Mucosa of stomach (tissue), 1 donor: ENCODE measurements at regions not wholly inside any gene's neighbourhood (a gene's known extent, or its start where the extent isn't known, plus 50 kb on each side); places are given as distances from the start of the nearest gene placed in this dataset.

Experiments
- H3K27me3 ChIP-seq: one replicate; pipeline ENCODE4 v1.7.0; 2013; ENCODE audit warnings: mild to moderate bottlenecking, low read length; ENCODE audit not compliant: control insufficient read depth, insufficient read depth
- H3K36me3 ChIP-seq: one replicate; pipeline ENCODE4 v1.7.0; 2013; ENCODE audit warnings: low read length; ENCODE audit not compliant: control insufficient read depth, insufficient read depth
- H3K4me1 ChIP-seq: one replicate; pipeline ENCODE4 v1.7.0; 2013; ENCODE audit warnings: mild to moderate bottlenecking, low read length; ENCODE audit not compliant: control insufficient read depth, insufficient read depth
- H3K4me3 ChIP-seq: one replicate; pipeline ENCODE4 v1.7.0; 2013; ENCODE audit warnings: low read length
- H3K9ac ChIP-seq: one replicate; pipeline ENCODE4 v1.7.0; 2013; ENCODE audit warnings: mild to moderate bottlenecking, low read length, moderate library complexity
- H3K9me3 ChIP-seq: one replicate; pipeline ENCODE4 v1.7.0; 2013; ENCODE audit warnings: mild to moderate bottlenecking, low read length, moderate library complexity; ENCODE audit not compliant: control insufficient read depth
- donor health status: Pancreatic carcinoma.

GRCh38 chr4:13143222-13144070 is 340.7 kb downstream of the RAB28 start:
- no peaks in the 10 kb centered on the region for H3K9me3 ChIP-seq
- H3K9ac ChIP-seq, result no peak overlapping the region
- H3K4me3 ChIP-seq, result no peak overlapping the region
- no peaks in the 10 kb centered on the region for H3K4me1 ChIP-seq
- no peaks in the 10 kb centered on the region for H3K27me3 ChIP-seq
- no peaks in the 10 kb centered on the region for H3K36me3 ChIP-seq

DNA sequence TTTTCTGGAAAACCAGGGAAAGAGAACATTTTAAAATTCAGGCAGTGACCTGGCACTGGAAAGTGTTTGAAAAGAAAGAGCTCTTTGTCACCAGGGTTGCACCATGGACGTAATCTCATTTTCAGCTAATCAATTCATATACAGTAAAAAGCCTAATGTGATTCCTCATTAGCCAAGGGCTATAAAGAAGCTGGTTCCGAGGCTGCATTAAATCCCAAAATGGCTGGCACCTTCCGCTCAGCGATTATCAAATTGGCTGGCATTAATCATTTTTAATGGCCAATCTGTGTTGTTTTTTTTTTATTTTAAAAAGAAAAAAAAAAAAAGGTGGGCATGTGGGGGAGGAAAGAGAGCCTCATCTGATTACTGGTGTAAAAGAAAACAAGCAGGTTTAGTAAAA is 341.4 kb downstream of the RAB28 start:
- H3K4me3 ChIP-seq, result no peak overlapping the region
- H3K9ac ChIP-seq, result no peak overlapping the region
- H3K36me3 ChIP-seq, result no peaks in the 10 kb centered on the region
- H3K9me3 ChIP-seq, result no peaks in the 10 kb centered on the region
- no peaks in the 10 kb centered on the region for H3K27me3 ChIP-seq
- H3K4me1 ChIP-seq, result no peaks in the 10 kb centered on the region

DNA sequence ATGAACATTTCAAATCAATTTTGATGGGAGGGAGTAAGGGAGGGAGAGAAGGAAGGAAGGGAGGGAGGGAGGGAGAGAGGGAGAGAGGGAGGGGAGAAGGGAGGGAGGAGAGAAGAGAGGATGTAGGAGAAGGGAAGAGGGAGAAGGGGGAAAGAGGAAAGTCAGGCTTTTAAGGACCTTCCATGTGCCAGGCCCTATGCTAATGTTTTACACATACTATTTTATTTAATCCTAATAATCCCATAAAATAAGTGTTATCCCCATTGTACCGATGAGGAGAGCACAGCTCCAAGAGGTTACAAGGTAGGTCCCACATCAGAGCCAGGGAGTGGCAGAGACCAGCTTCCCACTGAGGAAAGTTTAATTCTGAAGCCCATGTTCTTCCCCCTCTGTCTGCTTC is 341.9 kb downstream of the RAB28 start:
- H3K4me3 ChIP-seq, result no peak overlapping the region
- no peaks in the 10 kb centered on the region for H3K27me3 ChIP-seq
- no peaks in the 10 kb centered on the region for H3K9me3 ChIP-seq
- H3K4me1 ChIP-seq, result no peaks in the 10 kb centered on the region
- no peaks in the 10 kb centered on the region for H3K36me3 ChIP-seq
- no peak overlapping the region for H3K9ac ChIP-seq

- Histone ChIP-seq H3K4me1 (no peaks in the 10 kb centered on the region), H3K9me3 (no peaks in the 10 kb centered on the region)
Observed at GRCh38 chr4:13137390-13137789, 346.8 kb downstream of the RAB28 start.

GRCh38 chr4:13133700-13134099 is 350.4 kb downstream of the RAB28 start:
- H3K4me3 ChIP-seq, result no peak overlapping the region
- no peak overlapping the region for H3K9ac ChIP-seq
- no peaks in the 10 kb centered on the region for H3K4me1 ChIP-seq
- H3K36me3 ChIP-seq, result no peaks in the 10 kb centered on the region
- H3K27me3 ChIP-seq, result no peaks in the 10 kb centered on the region
- no peaks in the 10 kb centered on the region for H3K9me3 ChIP-seq

More at GRCh38 chr4:13137390-13137789, 346.8 kb downstream of the RAB28 start:
- Histone ChIP-seq H3K9ac (no peak overlapping the region), H3K4me3 (no peak overlapping the region), H3K36me3 (no peaks in the 10 kb centered on the region), H3K27me3 (no peaks in the 10 kb centered on the region)

- Histone ChIP-seq H3K9me3 (no peaks in the 10 kb centered on the region), H3K4me1 (no peaks in the 10 kb centered on the region), H3K9ac (no peak overlapping the region), H3K27me3 (no peaks in the 10 kb centered on the region), H3K36me3 (no peaks in the 10 kb centered on the region), H3K4me3 (no peak overlapping the region)
Observed at GRCh38 chr4:13130848-13131247, 353.3 kb downstream of the RAB28 start.

GRCh38 chr4:13129095-13129494 is 355.0 kb downstream of the RAB28 start:
- H3K9ac ChIP-seq, result no peak overlapping the region
- no peaks in the 10 kb centered on the region for H3K9me3 ChIP-seq
- H3K4me1 ChIP-seq, result no peaks in the 10 kb centered on the region
- no peaks in the 10 kb centered on the region for H3K36me3 ChIP-seq
- H3K27me3 ChIP-seq, result no peaks in the 10 kb centered on the region
- no peak overlapping the region for H3K4me3 ChIP-seq

GRCh38 chr4:13126976-13127910 is 356.9 kb downstream of the RAB28 start:
- H3K27me3 ChIP-seq, result no peaks in the 10 kb centered on the region
- no peaks in the 10 kb centered on the region for H3K9me3 ChIP-seq
- no peaks in the 10 kb centered on the region for H3K36me3 ChIP-seq
- no peak overlapping the region for H3K9ac ChIP-seq
- no peak overlapping the region for H3K4me3 ChIP-seq
- no peaks in the 10 kb centered on the region for H3K4me1 ChIP-seq

DNA sequence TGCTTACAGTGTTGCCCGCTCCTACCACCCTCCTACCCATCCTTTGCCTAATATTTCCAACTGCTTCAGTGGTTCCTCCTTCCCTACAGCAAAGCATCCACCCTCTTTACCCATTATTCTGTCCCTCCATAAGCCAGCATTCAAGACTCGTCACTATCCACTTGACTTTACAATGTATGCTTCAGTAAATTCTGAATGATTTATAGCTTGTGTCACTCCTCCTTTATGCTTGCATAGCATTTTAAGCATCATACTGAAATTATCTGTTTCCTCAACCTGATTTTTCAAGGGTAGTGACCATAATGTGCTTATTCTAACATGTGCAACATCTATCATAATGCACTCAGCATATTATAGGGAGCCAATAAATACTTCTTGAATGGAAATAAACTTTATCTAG is 365.5 kb downstream of the RAB28 start:
- Histone ChIP-seq H3K36me3 (no peaks in the 10 kb centered on the region), H3K9ac (no peak overlapping the region), H3K9me3 (no peaks in the 10 kb centered on the region), H3K27me3 (no peaks in the 10 kb centered on the region), H3K4me3 (no peak overlapping the region), H3K4me1 (no peaks in the 10 kb centered on the region)

DNA sequence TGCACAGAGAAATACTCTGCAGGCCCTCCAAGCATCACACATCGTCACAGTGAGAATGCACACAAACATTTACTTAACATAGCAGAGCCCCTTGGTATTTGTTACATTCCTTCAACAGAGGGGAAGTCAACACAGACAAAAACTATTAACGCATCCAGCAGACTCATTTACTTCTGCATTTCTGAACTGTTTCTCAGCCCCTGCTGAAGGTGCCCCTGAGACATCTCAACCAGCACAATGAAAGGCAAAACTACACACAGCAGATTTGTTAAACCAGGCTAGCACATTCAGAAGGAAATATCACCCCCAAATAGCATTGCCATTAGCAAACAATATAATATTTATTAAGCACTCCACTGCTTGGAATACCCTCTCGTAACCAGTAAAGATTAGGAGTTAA is 367.0 kb downstream of the RAB28 start:
- no peaks in the 10 kb centered on the region for H3K9me3 ChIP-seq

DNA sequence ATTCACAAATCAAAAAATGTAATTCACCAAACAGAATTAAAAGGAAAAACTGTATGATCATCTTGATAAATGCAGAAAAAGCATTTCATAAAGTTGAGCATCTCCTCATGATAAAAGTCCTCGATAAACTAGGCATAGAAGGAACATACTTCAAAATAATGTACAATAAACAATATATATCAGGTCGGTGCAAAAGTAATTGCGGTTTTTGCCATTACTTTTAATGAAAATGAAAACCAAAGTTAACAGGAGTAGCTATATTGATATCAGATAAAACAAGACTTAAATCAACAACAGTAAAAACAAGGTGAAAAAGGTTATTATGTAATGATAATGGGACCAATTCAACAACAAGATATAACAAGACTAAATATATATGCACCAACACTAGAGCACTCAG is 372.1 kb downstream of the RAB28 start:
- no peaks in the 10 kb centered on the region for H3K9me3 ChIP-seq
- H3K9ac ChIP-seq, result no peak overlapping the region
- no peaks in the 10 kb centered on the region for H3K36me3 ChIP-seq
- no peaks in the 10 kb centered on the region for H3K4me1 ChIP-seq
- H3K4me3 ChIP-seq, result no peak overlapping the region
- H3K27me3 ChIP-seq, result no peaks in the 10 kb centered on the region

More for the DNA sequence above, 367.0 kb downstream of the RAB28 start:
- Histone ChIP-seq H3K4me3 (no peak overlapping the region), H3K36me3 (no peaks in the 10 kb centered on the region), H3K27me3 (no peaks in the 10 kb centered on the region), H3K4me1 (no peaks in the 10 kb centered on the region), H3K9ac (no peak overlapping the region)

GRCh38 chr4:13109536-13109935 is 374.6 kb downstream of the RAB28 start:
- no peaks in the 10 kb centered on the region for H3K4me1 ChIP-seq
- H3K36me3 ChIP-seq, result no peaks in the 10 kb centered on the region
- no peaks in the 10 kb centered on the region for H3K9me3 ChIP-seq
- H3K4me3 ChIP-seq, result no peak overlapping the region
- no peaks in the 10 kb centered on the region for H3K27me3 ChIP-seq
- H3K9ac ChIP-seq, result no peak overlapping the region
